ENCODE measurements at regions not wholly inside any gene's neighbourhood (a gene's known extent, or its start where the extent isn't known, plus 50 kb on each side); places are given as distances from the start of the nearest gene placed in this dataset.
"Not testable (repeated sequence)": the region's sequence is repeated elsewhere in the genome, so short reads cannot be mapped to it uniquely, and the experiment has no call there.

DNA sequence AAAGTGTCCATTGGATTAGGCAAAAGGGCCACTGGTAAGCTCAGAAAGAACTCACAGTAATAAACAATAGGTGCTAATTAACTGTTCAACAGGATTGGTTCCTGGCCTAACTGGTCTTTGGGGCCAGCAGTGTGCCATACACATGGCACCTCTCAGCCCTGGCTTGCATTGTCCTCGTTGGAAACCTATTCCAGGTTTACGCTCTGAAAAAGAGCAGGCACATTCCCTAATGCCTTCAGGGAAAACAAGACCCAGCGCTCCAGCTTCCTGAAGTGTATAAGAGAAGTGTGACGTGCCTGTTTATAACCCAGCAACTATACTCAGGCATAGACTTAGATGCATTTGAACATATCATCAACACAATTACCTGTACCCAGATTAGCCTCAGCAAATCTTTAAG is 51.9 kb upstream of the RBM47 start:
- no peak overlapping the region for H3K4me3 ChIP-seq (ENCODE audit: insufficient read depth in 1 of 2, low read depth in 1 of 2, low read length in 2 of 2)
- no peak overlapping the region for H3K4me2 ChIP-seq (ENCODE audit: low read length, poor library complexity, severe bottlenecking)
- peak overlapping the region; percentile 39 for H4K91ac ChIP-seq (ENCODE audit: low read length)
- H2BK12ac ChIP-seq (ENCODE audit: low read length in 2 of 2) = no peak overlapping the region
- no peaks in the 10 kb centered on the region for H3K36me3 ChIP-seq (ENCODE audit: control insufficient read depth in 1 of 2, insufficient read depth in 2 of 2, low read depth in 1 of 2, low read length in 2 of 2)
- H2BK120ac ChIP-seq (ENCODE audit: low read depth, low read length) = no peak overlapping the region
- no peak overlapping the region for H4K8ac ChIP-seq (ENCODE audit: low read length)
- no peak overlapping the region for H3K23ac ChIP-seq (ENCODE audit: low read length in 2 of 2)
- H3K4me1 ChIP-seq (ENCODE audit: control insufficient read depth, insufficient read depth, low read depth, low read length) = peaks cover 2% of the 10 kb centered on the region
- H3K9ac ChIP-seq (ENCODE audit: low read length) = no peak overlapping the region
- H3K27ac ChIP-seq (ENCODE audit: low read length, poor library complexity, severe bottlenecking) = no peak overlapping the region
- H3K14ac ChIP-seq (ENCODE audit: low read length in 2 of 2) = peak overlapping the region in 1 of 2 experiments; percentile 49
- no peaks in the 10 kb centered on the region for H3K79me1 ChIP-seq (replicated peaks; ENCODE audit: low read length, poor library complexity, severe bottlenecking)
- no peak overlapping the region for H2BK15ac ChIP-seq (ENCODE audit: low read depth, poor library complexity, severe bottlenecking)
- H2AFZ ChIP-seq (ENCODE audit: low read depth, low read length) = no peak overlapping the region
- no peak for DNase-seq
- H3K9me3 ChIP-seq (ENCODE audit: control insufficient read depth, low read length) = no peaks in the 10 kb centered on the region
- peak overlapping the region in 1 of 2 experiments; percentile 64 for H3K4ac ChIP-seq (ENCODE audit: low read depth in 1 of 2, low read length in 2 of 2)
- no peaks in the 10 kb centered on the region for H3K27me3 ChIP-seq (ENCODE audit: control insufficient read depth in 1 of 2, insufficient read depth in 1 of 2, low read length in 2 of 2)
- H3K18ac ChIP-seq (ENCODE audit: low read depth in 1 of 2, low read length in 2 of 2) = peak overlapping the region in 1 of 2 experiments; percentile 33
- peak overlapping the region; percentile 58 for H2AK5ac ChIP-seq (ENCODE audit: low read length, severe bottlenecking)
- WGBS = 58% methylated on average over 2 of the region's 4 CpGs
- H2BK5ac ChIP-seq (ENCODE audit: low read depth, low read length, poor library complexity, severe bottlenecking) = no peak overlapping the region

DNA sequence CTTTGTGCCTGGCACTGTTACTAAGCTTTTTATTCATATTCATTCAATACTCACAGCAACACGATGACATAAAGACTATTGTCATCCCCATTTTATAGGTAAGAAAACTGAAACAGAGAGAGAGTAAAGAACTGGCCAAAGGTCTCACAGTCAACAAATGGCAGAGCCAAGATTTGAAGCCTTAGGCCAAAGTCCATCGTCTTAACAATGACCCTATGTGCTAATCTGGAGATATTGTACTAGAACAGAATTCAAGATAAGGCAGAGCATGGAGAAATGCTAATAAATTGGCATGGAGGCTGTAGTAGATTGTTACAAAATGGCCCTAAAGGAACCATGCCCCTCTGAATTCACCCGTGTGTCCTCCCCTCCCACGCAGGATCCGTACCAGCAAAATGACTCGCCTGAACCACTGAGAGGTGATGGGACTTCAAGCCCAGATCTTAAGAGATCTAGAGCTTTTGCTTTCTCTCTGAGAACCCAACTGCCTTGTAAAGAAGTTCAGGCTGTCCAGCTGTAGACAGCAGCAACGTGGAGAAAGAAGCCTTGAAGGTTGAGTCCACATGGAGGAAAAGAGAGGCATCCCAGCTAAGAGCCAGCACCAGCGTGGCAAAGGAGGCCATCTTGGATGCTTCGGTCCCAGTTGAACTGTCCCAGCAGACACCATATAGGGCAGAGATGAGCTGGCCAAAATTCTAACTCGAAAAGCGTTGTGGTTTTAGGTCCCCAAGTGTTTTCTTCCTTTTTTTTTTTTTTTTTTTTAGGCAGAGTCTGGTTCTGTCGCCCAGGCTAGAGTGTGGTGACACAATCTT is 52.8 kb upstream of the RBM47 start:
- Histone ChIP-seq H3K27ac (ENCODE audit: low read length, poor library complexity, severe bottlenecking) (no peak overlapping the region), H3K4me3 (ENCODE audit: insufficient read depth in 1 of 2, low read depth in 1 of 2, low read length in 2 of 2) (no peak overlapping the region), H2BK12ac (ENCODE audit: low read length in 2 of 2) (peak overlapping the region in 1 of 2 experiments; percentile 49), H2AK5ac (ENCODE audit: low read length, severe bottlenecking) (peak overlapping the region; percentile 61), H3K4me1 (ENCODE audit: control insufficient read depth, insufficient read depth, low read depth, low read length) (peaks cover 2% of the 10 kb centered on the region), H3K23ac (ENCODE audit: low read length in 2 of 2) (no peak overlapping the region), H3K9me3 (ENCODE audit: control insufficient read depth, low read length) (no peaks in the 10 kb centered on the region), H3K14ac (ENCODE audit: low read length in 2 of 2) (no peak overlapping the region), H4K8ac (ENCODE audit: low read length) (no peak overlapping the region), H3K9ac (ENCODE audit: low read length) (no peak overlapping the region), H4K91ac (ENCODE audit: low read length) (no peak overlapping the region), H2BK15ac (ENCODE audit: low read depth, poor library complexity, severe bottlenecking) (no peak overlapping the region), H2AFZ (ENCODE audit: low read depth, low read length) (no peak overlapping the region), H2BK120ac (ENCODE audit: low read depth, low read length) (no peak overlapping the region), H3K27me3 (ENCODE audit: control insufficient read depth in 1 of 2, insufficient read depth in 1 of 2, low read length in 2 of 2) (no peaks in the 10 kb centered on the region), H3K79me1 (replicated peaks; ENCODE audit: low read length, poor library complexity, severe bottlenecking) (no peaks in the 10 kb centered on the region), H3K4ac (ENCODE audit: low read depth in 1 of 2, low read length in 2 of 2) (no peak overlapping the region), H2BK5ac (ENCODE audit: low read depth, low read length, poor library complexity, severe bottlenecking) (no peak overlapping the region), H3K36me3 (ENCODE audit: control insufficient read depth in 1 of 2, insufficient read depth in 2 of 2, low read depth in 1 of 2, low read length in 2 of 2) (no peaks in the 10 kb centered on the region), H3K18ac (ENCODE audit: low read depth in 1 of 2, low read length in 2 of 2) (no peak overlapping the region), H3K4me2 (ENCODE audit: low read length, poor library complexity, severe bottlenecking) (no peak overlapping the region)
- no peak for DNase-seq
- WGBS = 92% methylated on average over 12 of the region's 12 CpGs

DNA sequence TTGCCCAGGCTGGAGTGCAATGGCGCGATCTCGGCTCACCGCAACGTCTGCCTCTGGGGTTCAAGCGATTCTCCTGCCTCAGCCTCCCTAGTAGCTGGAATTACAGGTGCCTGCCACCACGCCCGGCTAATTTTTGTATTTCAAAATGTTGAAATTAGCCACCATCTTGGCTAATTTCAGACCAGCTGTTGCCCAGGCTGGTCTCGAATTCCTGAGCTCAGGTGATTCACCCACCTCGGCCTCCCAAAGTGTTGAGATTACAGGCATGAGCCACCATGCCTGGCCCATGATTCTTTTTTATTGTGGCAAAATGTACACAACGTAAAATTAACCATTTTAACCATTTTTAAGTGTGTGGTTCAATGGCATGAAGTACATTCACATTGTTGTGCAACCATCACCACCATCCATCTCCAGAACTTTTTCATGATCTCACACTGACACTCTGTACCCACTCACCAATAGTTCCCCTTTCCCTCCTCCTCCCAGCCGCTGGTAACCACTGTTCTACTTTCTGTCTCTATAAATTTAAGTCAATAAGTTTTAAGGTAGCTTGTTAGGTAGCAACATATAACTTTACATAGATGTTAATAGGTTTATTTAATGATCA is 54.0 kb upstream of the RBM47 start:
- not testable (repeated sequence) for H3K4me2 ChIP-seq (ENCODE audit: low read length, poor library complexity, severe bottlenecking); H2BK12ac ChIP-seq (ENCODE audit: low read length in 2 of 2); H3K9me3 ChIP-seq (ENCODE audit: control insufficient read depth, low read length); H2AFZ ChIP-seq (ENCODE audit: low read depth, low read length); H4K91ac ChIP-seq (ENCODE audit: low read length); H3K79me1 ChIP-seq (replicated peaks; ENCODE audit: low read length, poor library complexity, severe bottlenecking); H3K27ac ChIP-seq (ENCODE audit: low read length, poor library complexity, severe bottlenecking); H2AK5ac ChIP-seq (ENCODE audit: low read length, severe bottlenecking); H3K4me3 ChIP-seq (ENCODE audit: insufficient read depth in 1 of 2, low read depth in 1 of 2, low read length in 2 of 2); H4K8ac ChIP-seq (ENCODE audit: low read length); H2BK15ac ChIP-seq (ENCODE audit: low read depth, poor library complexity, severe bottlenecking); H3K9ac ChIP-seq (ENCODE audit: low read length); H3K4ac ChIP-seq (ENCODE audit: low read depth in 1 of 2, low read length in 2 of 2); H2BK120ac ChIP-seq (ENCODE audit: low read depth, low read length); H3K4me1 ChIP-seq (ENCODE audit: control insufficient read depth, insufficient read depth, low read depth, low read length); H3K27me3 ChIP-seq (ENCODE audit: control insufficient read depth in 1 of 2, insufficient read depth in 1 of 2, low read length in 2 of 2); H2BK5ac ChIP-seq (ENCODE audit: low read depth, low read length, poor library complexity, severe bottlenecking); H3K23ac ChIP-seq (ENCODE audit: low read length in 2 of 2); H3K18ac ChIP-seq (ENCODE audit: low read depth in 1 of 2, low read length in 2 of 2); H3K14ac ChIP-seq (ENCODE audit: low read length in 2 of 2); H3K36me3 ChIP-seq (ENCODE audit: control insufficient read depth in 1 of 2, insufficient read depth in 2 of 2, low read depth in 1 of 2, low read length in 2 of 2)
- 96% methylated on average over 10 of the region's 12 CpGs for WGBS
- peak; percentile 13 for DNase-seq

DNA sequence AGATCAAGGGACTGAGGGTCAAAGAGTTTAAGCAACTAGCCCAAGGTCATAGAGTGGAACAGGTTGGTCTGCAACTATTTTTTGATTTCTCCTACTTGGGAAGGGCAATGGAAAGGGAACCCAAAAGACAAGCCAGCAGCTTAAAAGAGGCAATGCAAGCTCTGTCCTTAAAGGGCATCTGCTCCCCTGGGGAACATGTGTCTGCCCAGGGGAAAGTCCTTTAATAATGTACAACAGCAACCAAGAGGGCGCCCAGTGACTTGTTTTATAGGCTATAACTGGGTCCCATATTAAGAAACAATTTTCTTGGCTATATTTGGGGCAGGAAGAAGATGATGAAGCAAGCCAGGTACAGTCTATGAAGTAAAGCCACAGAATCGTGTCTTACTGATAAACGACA is 54.7 kb upstream of the RBM47 start:
- H4K91ac ChIP-seq (ENCODE audit: low read length) = no peak overlapping the region
- H2BK15ac ChIP-seq (ENCODE audit: low read depth, poor library complexity, severe bottlenecking) = no peak overlapping the region
- H2BK120ac ChIP-seq (ENCODE audit: low read depth, low read length) = no peak overlapping the region
- H3K36me3 ChIP-seq (ENCODE audit: control insufficient read depth in 1 of 2, insufficient read depth in 2 of 2, low read depth in 1 of 2, low read length in 2 of 2) = no peaks in the 10 kb centered on the region
- 96% methylated on average over 2 of the region's 3 CpGs for WGBS
- no peak for DNase-seq
- H3K4me1 ChIP-seq (ENCODE audit: control insufficient read depth, insufficient read depth, low read depth, low read length) = no peaks in the 10 kb centered on the region
- no peak overlapping the region for H2BK5ac ChIP-seq (ENCODE audit: low read depth, low read length, poor library complexity, severe bottlenecking)
- no peak overlapping the region for H3K4me2 ChIP-seq (ENCODE audit: low read length, poor library complexity, severe bottlenecking)
- no peak overlapping the region for H3K4me3 ChIP-seq (ENCODE audit: insufficient read depth in 1 of 2, low read depth in 1 of 2, low read length in 2 of 2)
- H3K18ac ChIP-seq (ENCODE audit: low read depth in 1 of 2, low read length in 2 of 2) = no peak overlapping the region
- H2AK5ac ChIP-seq (ENCODE audit: low read length, severe bottlenecking) = no peak overlapping the region
- H3K27me3 ChIP-seq (ENCODE audit: control insufficient read depth in 1 of 2, insufficient read depth in 1 of 2, low read length in 2 of 2) = no peaks in the 10 kb centered on the region
- H3K9ac ChIP-seq (ENCODE audit: low read length) = no peak overlapping the region
- no peak overlapping the region for H3K23ac ChIP-seq (ENCODE audit: low read length in 2 of 2)
- no peak overlapping the region for H2BK12ac ChIP-seq (ENCODE audit: low read length in 2 of 2)
- no peaks in the 10 kb centered on the region for H3K79me1 ChIP-seq (replicated peaks; ENCODE audit: low read length, poor library complexity, severe bottlenecking)
- no peak overlapping the region for H2AFZ ChIP-seq (ENCODE audit: low read depth, low read length)
- no peak overlapping the region for H4K8ac ChIP-seq (ENCODE audit: low read length)
- H3K27ac ChIP-seq (ENCODE audit: low read length, poor library complexity, severe bottlenecking) = no peak overlapping the region
- no peaks in the 10 kb centered on the region for H3K9me3 ChIP-seq (ENCODE audit: control insufficient read depth, low read length)
- H3K4ac ChIP-seq (ENCODE audit: low read depth in 1 of 2, low read length in 2 of 2) = no peak overlapping the region
- no peak overlapping the region for H3K14ac ChIP-seq (ENCODE audit: low read length in 2 of 2)

All from mesenchymal stem cell (in vitro differentiated cells and primary cell).